ENCODE measurements at regions not wholly inside any gene's neighbourhood (a gene's known extent, or its start where the extent isn't known, plus 50 kb on each side); places are given as distances from the start of the nearest gene placed in this dataset.

GRCh38 chr3:77859156-77859555 lies 819.3 kb downstream of the ROBO2 start:
- no peak for DNase-seq (ENCODE audit: low read depth, low spot score)

DNA sequence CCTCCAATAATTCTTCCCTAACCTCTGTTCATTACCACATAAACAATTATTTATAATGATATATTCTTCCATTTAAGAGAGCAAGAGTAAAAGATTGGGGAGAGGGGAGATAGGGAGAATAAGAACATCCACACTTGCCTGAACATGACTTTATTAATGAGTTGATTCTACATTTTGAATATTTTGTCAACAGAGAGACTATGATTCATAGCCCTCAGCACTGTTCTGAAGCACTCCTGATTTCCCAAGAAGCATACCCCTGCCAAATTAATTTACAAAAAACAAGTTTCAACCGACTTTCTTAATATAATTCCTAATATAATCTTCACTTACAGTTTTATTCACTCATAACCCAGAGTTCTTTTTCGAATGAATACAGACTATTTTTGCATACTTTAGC lies 828.8 kb downstream of the ROBO2 start:
- no peak for DNase-seq (ENCODE audit: low read depth, low spot score)

DNA sequence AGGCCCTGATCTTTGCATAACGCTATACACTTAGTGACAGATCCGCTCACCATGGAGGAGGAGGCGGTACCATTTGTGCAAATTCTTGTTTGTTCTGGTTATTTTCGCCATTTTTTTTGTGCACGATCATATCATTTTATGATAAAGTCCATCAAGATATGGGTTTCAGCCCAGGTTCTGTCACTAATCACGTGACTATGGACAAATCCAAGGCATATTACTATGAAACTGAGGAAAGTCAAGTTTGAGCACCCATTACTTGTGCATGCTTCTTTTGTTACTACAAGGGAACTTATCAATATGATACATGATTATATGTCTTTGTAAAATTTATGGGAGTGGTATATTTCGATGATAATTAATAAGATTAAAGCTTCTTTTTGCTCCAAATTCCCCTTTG lies 829.5 kb downstream of the ROBO2 start:
- DNase-seq (ENCODE audit: low read depth, low spot score) = no peak

DNA sequence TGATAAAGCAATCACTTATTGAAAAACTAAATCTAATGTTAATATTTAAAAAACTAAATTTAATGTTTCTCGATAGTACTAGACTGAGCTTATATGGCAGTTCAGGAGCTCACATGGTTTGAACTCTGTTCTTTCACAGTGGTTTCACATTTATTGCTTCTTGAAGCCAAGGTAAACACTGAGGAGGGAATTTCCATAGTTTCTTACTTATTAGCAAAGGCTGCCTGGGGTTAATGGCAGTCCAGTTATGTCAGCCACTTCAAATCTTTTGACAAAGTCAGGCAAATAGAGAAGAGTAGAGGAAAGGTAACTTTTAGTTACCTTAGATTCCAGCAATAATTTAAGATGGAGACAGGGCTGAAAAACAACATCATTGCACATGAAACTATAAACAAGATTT lies 831.5 kb downstream of the ROBO2 start:
- DNase-seq (ENCODE audit: low read depth, low spot score) = peak; percentile 20

- DNase-seq (ENCODE audit: low read depth, low spot score) = no peak
These were observed 833.7 kb downstream of the ROBO2 start for GRCh38 chr3:77873598-77873997.

- DNase-seq (ENCODE audit: low read depth, low spot score) = no peak
These were observed 845.5 kb downstream of the ROBO2 start for GRCh38 chr3:77885381-77885780.

- DNase-seq (ENCODE audit: low read depth, low spot score) = no peak
These were observed 847.7 kb downstream of the ROBO2 start for GRCh38 chr3:77887611-77888010.

- no peak for DNase-seq (ENCODE audit: low read depth, low spot score)
These were observed 849.7 kb downstream of the ROBO2 start for GRCh38 chr3:77889616-77890015.

GRCh38 chr3:77898621-77899020 lies 858.7 kb downstream of the ROBO2 start:
- no peak for DNase-seq (ENCODE audit: low read depth, low spot score)

GRCh38 chr3:77902675-77903074 lies 862.8 kb downstream of the ROBO2 start:
- no peak for DNase-seq (ENCODE audit: low read depth, low spot score)

DNA sequence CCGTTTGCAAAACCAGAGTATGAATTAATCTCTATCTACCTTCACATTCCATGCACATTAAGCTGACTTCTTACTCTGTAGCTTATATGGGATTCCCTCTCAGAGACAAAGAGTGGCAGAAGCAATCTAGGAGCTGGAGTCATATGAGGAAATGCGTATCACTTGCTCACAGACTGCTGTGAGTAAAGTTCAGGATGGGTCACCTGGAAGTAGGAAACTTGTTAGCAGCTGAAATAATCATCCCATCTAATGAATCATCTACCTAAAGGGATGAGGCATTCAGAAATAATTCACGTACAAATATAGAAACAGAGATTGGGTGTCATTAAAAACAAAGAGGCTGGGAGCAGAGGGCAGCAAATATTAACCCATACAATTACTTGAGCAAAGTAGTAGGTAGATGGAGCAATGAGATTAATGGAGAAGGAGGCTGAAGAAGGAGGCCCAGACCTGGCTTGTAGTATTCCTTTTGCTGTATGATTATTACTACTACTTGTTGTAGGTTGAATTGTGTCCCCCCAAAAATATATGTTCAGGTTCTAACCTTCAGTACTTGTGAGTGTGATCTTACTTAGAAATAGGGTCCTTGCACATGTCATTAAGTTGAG lies 866.3 kb downstream of the ROBO2 start:
- DNase-seq (ENCODE audit: low read depth, low spot score) = no peak

DNA sequence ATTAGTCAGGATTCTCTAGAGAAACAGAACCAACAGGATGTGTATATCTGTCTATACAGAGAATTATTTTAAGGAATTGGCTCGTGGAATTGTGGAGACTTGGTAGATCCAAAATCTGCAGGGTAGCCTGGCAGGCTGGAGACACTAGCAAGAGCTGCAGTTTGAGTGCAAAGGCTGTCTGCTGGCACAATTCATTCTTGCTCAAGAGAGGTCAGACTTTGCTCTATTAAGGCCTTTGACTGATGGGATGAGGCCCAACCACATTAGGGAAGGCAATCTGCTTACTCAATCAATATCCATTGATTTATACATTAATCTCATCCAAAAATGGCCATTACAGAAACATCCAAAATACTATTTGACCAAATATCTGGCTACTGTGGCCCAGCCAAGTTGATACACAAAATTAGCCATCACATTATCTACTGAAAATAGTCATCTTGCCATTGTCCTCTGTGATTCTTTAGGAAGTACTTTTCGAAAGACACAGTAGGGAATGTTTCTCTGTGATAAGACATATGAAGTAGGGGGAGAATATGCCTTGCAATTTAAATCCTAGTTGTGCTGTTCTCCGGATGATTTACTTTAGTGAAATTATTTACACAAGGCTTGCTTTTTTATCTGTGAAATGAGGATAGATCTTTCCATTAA lies 873.8 kb downstream of the ROBO2 start:
- no peak for DNase-seq (ENCODE audit: low read depth, low spot score)

GRCh38 chr3:77915336-77915735 lies 875.4 kb downstream of the ROBO2 start:
- no peak for DNase-seq (ENCODE audit: low read depth, low spot score)

GRCh38 chr3:77917225-77917624 lies 877.3 kb downstream of the ROBO2 start:
- DNase-seq (ENCODE audit: low read depth, low spot score) = no peak

GRCh38 chr3:77919244-77919643 lies 879.3 kb downstream of the ROBO2 start:
- DNase-seq (ENCODE audit: low read depth, low spot score) = no peak

- DNase-seq (ENCODE audit: low read depth, low spot score) = no peak
These were observed 891.5 kb downstream of the ROBO2 start for GRCh38 chr3:77931255-77932009.

DNA sequence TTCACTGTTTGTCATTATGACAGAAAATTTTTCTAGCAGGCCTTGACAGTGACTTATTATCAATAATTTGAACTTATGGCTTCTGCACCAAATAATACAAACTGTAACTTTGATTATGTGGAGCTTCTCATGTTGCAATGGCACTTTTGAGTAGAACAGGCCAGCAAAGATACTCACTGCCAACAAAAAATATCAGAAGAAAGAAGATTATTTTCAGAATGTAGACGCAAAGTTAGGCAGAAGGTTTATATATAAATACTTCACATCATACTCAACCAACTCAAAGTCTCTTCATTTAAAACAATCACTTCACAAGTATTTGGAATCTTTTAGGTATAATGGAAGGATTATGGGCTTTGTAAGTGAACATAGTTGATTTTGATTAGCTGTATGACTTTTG lies 893.0 kb downstream of the ROBO2 start:
- no peak for DNase-seq (ENCODE audit: low read depth, low spot score)

GRCh38 chr3:77933926-77934325 lies 894.0 kb downstream of the ROBO2 start:
- no peak for DNase-seq (ENCODE audit: low read depth, low spot score)

DNA sequence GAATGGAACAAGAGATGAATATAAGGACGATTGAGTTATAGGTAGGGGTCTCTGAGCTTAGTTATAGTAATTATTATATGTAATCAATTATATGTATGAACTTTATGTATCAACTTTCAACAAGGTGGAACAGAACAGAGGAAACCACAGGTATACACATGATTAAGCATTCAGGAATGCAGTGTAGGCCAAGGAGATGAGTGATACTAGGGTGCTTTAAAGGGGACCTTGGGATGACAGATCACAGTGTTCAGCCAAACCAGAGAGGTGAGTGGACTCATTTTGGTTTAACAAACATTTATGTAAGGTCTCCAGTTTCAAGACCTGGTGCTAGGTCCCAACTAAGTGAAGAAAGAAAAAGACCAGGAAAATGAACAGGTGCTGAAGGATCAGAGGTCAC lies 895.5 kb downstream of the ROBO2 start:
- no peak for DNase-seq (ENCODE audit: low read depth, low spot score)

- peak; percentile 20 for DNase-seq (ENCODE audit: low read depth, low spot score)
These were observed 899.8 kb downstream of the ROBO2 start for GRCh38 chr3:77939726-77940125.

DNA sequence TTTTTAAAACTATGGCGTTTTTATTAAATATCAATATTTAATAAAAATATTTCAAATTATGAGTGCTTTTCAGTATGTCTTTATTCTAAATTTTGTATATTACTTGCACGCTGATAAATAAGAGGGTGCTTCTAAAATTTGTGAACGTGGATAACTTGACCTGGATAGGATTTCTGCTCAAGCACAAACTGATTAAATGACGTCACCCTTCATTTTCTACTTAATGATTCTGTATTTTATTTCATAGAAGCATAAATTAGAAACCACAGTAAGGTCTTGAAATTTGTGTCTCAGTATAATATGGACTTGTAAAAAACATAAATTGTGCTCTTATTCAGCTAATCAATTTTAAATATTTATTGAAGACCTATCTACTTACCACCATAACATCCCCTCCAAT lies 903.7 kb downstream of the ROBO2 start:
- DNase-seq (ENCODE audit: low read depth, low spot score) = no peak

- no peak for DNase-seq (ENCODE audit: low read depth, low spot score)
These were observed 905.4 kb downstream of the ROBO2 start for GRCh38 chr3:77945320-77945719.

GRCh38 chr3:77947671-77948070 lies 907.8 kb downstream of the ROBO2 start:
- no peak for DNase-seq (ENCODE audit: low read depth, low spot score)

Measured in astrocyte of the hippocampus (primary cell).